Pancreas (tissue), 10 donors: ENCODE measurements at regions not wholly inside any gene's neighbourhood (a gene's known extent, or its start where the extent isn't known, plus 50 kb on each side); places are given as distances from the start of the nearest gene placed in this dataset.

Experiments
- ATAC-seq, 4 donors: fragments of 200-7000 bp; cut with Tn5 transposase; one replicate each; pipeline versions ENCODE4 v1.8.0 to v1.9.1; 2020; ENCODE audit warnings: mild to moderate bottlenecking in 4 of 4, moderate library complexity in 4 of 4
- DNase-seq, 6 donors: peaks; one replicate each; pipeline ENCODE4 v3.0.0-alpha.2; 2020
- FAIRE-seq: peaks from 2 replicates; lab custom pipeline; 2012; peaks lifted over from hg19 to GRCh38; lab: Jason Lieb, UNC
- H3K27ac ChIP-seq, 4 donors: fragments of 200-600 bp; sonication (generic); 1 replicate in 3 of 4; 2 replicates in 1 of 4; pipeline versions ENCODE4 v1.5.0 to v1.8.0; 2020
- H3K27me3 ChIP-seq, 4 donors: fragments of 200-600 bp; one replicate each; pipeline ENCODE4 v1.8.0; 2021
- H3K36me3 ChIP-seq, 3 donors: fragments of 200-600 bp; sonication (generic) in 1 of 3; one replicate each; pipeline versions ENCODE4 v1.5.0 to v1.8.0; 2020 to 2021
- H3K4me1 ChIP-seq, 3 donors: fragments of 200-600 bp; one replicate each; pipeline ENCODE4 v1.8.0; 2021
- H3K4me3 ChIP-seq, 4 donors: fragments of 200-600 bp; sonication (generic) in 2 of 4; one replicate each; pipeline versions ENCODE4 v1.5.0 to v1.8.0; 2020 to 2021
- H3K9me3 ChIP-seq, 4 donors: fragments of 200-600 bp; one replicate each; pipeline ENCODE4 v1.8.0; 2021
- CTCF ChIP-seq, 4 donors: fragments of 200-600 bp; sonication (generic) in 3 of 4; IDR thresholded peaks; one replicate each; pipeline versions ENCODE4 v1.5.0 to v1.8.0; 2021; ENCODE audit warnings: antibody characterized with exemption in 4 of 4
- WGBS, 2 donors: extraction: QIAGEN DNeasy Blood & Tissue Kit; methylation state at CpG; one replicate each; pipeline ENCODE4 v1.1.7; 2013; 5-methylcytosine and 5-hydroxymethylcytosine counted together
- intact Hi-C, 3 donors: fragments of 100-400 bp; cut with DNase I; formaldehyde crosslinking; loops; one replicate each; pipeline versions ENCODE4 v1.11.1 to v1.14.2; 2022
- donor health status: healthy with polysubstance abuse.
- donor health status: DM: no; HTN: no; CAD: no; lungs with moderate emphysema.
- donor health status: DM: no; HTN: no; CAD: no.
- donor health status: control.
- donor health status: control.
- donor health status: Bipolar disorder and iron deficiency.
- donor health status: DM: yes; HTN: yes; CAD: no.
- donor health status: DM: no; HTN: no; CAD: no.
- donor health status: DM: no; HTN: no; CAD: no.
- donor health status: DM: yes; HTN: yes; CAD: no.

- WGBS, 2 donors: 42 to 49% methylated on average over 1 of the region's 1 CpG
- ATAC-seq: no peak
Observed at GRCh38 chr13:46995874-46996273, 99.0 kb upstream of the HTR2A start.

DNA sequence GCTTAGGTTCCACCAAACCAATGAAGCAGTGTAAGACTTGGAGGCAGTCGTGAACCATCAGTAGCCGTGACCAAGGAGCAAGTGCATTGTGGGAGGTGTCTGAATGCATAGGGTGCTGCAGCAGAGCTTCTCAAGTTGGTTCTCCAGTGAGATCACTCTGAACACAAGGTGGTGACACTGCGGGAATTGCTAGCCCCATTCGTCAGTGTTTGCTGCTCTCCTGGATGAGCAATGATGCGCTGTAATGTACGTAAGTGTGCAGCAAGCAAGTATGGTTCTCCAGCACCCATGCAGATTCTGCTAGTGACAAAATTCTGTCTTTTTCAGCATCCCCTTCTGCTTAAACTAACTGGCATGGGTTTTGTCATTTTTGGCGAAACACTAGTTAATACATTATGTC lies 97.6 kb upstream of the HTR2A start:
- H3K9me3 ChIP-seq: no peaks in the 10 kb centered on the region
- no peaks in the 10 kb centered on the region for H3K27me3 ChIP-seq
- no peak overlapping the region for H3K27ac ChIP-seq
- DNase-seq (no peak), ATAC-seq (no peak), FAIRE-seq (no peak)
- no peaks in the 10 kb centered on the region for H3K4me1 ChIP-seq
- TF ChIP-seq CTCF (IDR thresholded peaks at IDR 0.05): no peak
- H3K36me3 ChIP-seq: no peaks in the 10 kb centered on the region
- no peak overlapping the region for H3K4me3 ChIP-seq
- intact Hi-C loops: no loop called here
- 81 to 88% methylated on average over 7 of the region's 7 CpGs for WGBS, 2 donors

More at GRCh38 chr13:46995874-46996273, 99.0 kb upstream of the HTR2A start:
- Histone ChIP-seq H3K4me3 (no peak overlapping the region), H3K36me3 (no peaks in the 10 kb centered on the region), H3K4me1 (no peaks in the 10 kb centered on the region), H3K9me3 (no peaks in the 10 kb centered on the region), H3K27ac (no peak overlapping the region), H3K27me3 (no peaks in the 10 kb centered on the region)
- FAIRE-seq (no peak), DNase-seq (no peak)
- TF ChIP-seq CTCF (IDR thresholded peaks at IDR 0.05): no peak
- intact Hi-C loops: no loop called here

DNA sequence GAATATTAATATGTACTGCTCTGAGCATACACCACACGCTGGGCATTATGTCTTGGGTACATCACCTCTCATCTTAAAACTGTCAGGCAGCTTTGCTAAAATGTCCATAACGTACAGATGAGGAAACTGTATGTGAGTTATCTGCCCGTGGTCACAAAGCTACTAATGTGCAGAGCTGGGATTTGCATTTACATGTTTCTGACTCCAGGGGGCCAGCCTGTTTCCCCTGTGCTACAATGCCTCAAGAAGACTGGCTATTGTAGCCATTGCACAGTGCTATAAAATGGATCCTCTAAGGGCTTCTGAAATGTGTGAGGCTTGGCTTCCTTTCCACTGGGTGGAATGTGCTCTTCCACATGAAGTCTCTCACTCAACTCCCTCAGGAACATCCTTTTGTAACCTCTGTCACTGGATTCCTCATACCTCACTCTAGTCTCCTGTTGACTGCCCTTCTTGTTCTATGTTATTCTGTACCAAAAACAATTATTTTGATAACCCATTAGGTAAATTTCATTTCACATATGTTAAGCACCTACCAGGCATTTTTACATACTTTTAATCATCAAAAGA lies 95.6 kb upstream of the HTR2A start:
- intact Hi-C loops: no loop called here
- DNase-seq (no peak), FAIRE-seq (no peak), ATAC-seq (no peak)
- Histone ChIP-seq H3K4me3 (no peak overlapping the region), H3K4me1 (no peaks in the 10 kb centered on the region), H3K27me3 (no peaks in the 10 kb centered on the region), H3K27ac (no peak overlapping the region), H3K9me3 (no peaks in the 10 kb centered on the region), H3K36me3 (no peaks in the 10 kb centered on the region)
- TF ChIP-seq CTCF (IDR thresholded peaks at IDR 0.05): no peak
- 56 to 64% methylated on average over 3 of the region's 3 CpGs for WGBS, 2 donors

DNA sequence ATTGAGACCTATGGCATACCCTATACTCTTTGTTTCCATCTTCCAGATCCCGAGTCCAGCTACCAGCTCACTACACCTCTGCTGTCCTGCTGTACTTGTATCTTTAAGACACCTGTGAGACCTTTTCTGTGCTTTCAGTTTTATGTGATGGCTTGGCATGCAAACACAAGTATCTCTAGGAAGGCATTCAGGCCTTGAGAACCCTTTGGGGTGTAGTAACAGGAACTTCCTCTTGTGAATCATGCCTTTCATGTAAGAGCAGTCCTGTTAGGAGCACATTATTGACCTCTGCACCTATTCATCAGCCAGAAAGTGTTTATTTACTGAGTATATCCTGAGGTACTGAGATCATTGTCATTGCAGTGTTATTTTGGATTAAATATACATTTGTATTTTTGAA lies 87.0 kb upstream of the HTR2A start:
- 66 to 68% methylated on average over 1 of the region's 1 CpG for WGBS, 2 donors
- intact Hi-C loops: loop anchor here in 1 of 3 donors (10.0 kb wide), 1 partner anchor 781 kb away; no protein-coding TSS in a partner anchor

More for the DNA sequence above, 87.0 kb upstream of the HTR2A start:
- ATAC-seq: peak in 1 of 4 donors; percentile 34
- no peak overlapping the region for H3K27ac ChIP-seq
- H3K27me3 ChIP-seq: no peaks in the 10 kb centered on the region
- H3K4me1 ChIP-seq: no peaks in the 10 kb centered on the region
- no peak for DNase-seq
- TF ChIP-seq CTCF (IDR thresholded peaks at IDR 0.05): no peak
- no peak overlapping the region for H3K4me3 ChIP-seq
- H3K36me3 ChIP-seq: no peaks in the 10 kb centered on the region
- no peak for FAIRE-seq
- H3K9me3 ChIP-seq: no peaks in the 10 kb centered on the region
